A549 (cell line): ENCODE measurements at regions not wholly inside any gene's neighbourhood (a gene's known extent, or its start where the extent isn't known, plus 50 kb on each side); places are given as distances from the start of the nearest gene placed in this dataset.

Experiments
- CTCF ChIP-seq: fragments of >200 bp; sonication (Bioruptor Twin); formaldehyde crosslinking; IDR thresholded peaks from 3 replicates; pipeline ENCODE4 v1.5.1; 2016
- HMGXB4 ChIP-seq: fragments of 250-450 bp; sonication (Bioruptor Pico); IDR thresholded peaks from 2 replicates; pipeline ENCODE4 v1.5.0; 2021; ENCODE audit warnings: mild to moderate bottlenecking, moderate library complexity, borderline replicate concordance
- MAFK ChIP-seq: fragments of 450-650 bp; IDR thresholded peaks from 2 replicates; pipeline ENCODE4 v1.6.1; 2014; ENCODE audit not compliant: partially characterized antibody
- MAZ ChIP-seq: fragments of 150-350 bp; IDR thresholded peaks from 2 replicates; pipeline ENCODE4 v1.6.1; 2014; ENCODE audit warnings: antibody characterized with exemption, low read depth, low read length, borderline replicate concordance

- TF ChIP-seq CTCF (no peak), HMGXB4 (CRISPR knock-in tag) (no peak), MAZ (no peak), MAFK (no peak)
These were observed 863.4 kb downstream of the DHX35 start for GRCh38 chr20:39825524-39825923.
